ENCODE measurements at regions not wholly inside any gene's neighbourhood (a gene's known extent, or its start where the extent isn't known, plus 50 kb on each side); places are given as distances from the start of the nearest gene placed in this dataset.

DNA sequence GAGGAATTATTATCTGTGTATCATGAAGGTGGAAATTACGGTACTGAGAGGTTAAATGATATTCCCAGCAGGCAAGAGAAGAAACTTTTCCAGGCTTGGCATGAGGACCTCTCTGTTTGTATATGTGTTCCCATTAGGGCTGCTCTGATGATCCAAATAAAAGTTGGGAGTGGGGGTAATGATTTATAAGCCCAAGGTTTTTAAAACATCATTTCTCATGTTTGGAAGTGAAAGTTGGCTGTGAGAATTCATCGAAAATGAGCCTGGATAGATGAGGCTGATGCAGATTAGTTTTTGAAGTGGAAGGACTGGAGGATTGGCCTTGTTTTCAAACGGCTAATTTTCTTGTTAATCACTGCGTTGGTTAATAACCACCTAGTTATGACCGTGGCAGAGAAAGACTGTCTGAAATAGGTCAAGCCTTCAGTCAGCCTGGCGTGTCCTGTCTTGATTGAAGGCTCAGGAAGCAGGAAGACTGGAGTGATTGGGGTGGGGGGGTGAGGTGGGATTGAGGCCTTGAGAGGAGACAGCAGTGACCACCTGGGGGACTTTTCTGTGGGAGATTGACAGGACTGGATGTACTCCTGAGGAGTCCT is 391.0 kb upstream of the WWC1 start:
- intact Hi-C loops (cut with DNase I): no loop called here
- DNase-seq: no peak

DNA sequence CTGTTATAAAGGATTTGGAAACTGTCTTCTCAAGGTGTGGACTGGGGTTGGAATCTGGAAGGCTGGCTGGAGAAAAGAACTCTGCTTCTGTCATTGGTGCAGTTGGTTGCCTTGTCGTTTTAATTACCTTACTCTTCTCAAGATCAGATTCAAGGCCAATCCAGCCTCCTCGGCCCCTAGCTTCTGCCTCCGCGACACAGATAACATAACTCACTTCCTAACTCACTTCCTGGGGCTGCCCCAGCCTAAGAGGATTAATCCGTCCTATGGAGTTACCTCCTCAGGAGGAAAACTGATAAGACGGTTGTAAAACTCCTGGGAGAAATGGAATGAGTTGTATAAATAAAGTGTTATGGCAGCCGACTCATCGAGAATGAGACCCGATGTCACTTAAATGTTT is 389.1 kb upstream of the WWC1 start:
- no peak for TF ChIP-seq POLR2A (IDR thresholded peaks at IDR 0.05)
- TF ChIP-seq, protein P1, sequence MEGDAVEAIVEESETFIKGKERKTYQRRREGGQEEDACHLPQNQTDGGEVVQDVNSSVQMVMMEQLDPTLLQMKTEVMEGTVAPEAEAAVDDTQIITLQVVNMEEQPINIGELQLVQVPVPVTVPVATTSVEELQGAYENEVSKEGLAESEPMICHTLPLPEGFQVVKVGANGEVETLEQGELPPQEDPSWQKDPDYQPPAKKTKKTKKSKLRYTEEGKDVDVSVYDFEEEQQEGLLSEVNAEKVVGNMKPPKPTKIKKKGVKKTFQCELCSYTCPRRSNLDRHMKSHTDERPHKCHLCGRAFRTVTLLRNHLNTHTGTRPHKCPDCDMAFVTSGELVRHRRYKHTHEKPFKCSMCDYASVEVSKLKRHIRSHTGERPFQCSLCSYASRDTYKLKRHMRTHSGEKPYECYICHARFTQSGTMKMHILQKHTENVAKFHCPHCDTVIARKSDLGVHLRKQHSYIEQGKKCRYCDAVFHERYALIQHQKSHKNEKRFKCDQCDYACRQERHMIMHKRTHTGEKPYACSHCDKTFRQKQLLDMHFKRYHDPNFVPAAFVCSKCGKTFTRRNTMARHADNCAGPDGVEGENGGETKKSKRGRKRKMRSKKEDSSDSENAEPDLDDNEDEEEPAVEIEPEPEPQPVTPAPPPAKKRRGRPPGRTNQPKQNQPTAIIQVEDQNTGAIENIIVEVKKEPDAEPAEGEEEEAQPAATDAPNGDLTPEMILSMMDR (IDR thresholded peaks at IDR 0.05): no peak
- ATAC-seq (no peak), DNase-seq (no peak)
- H3K36me3 ChIP-seq: no peaks in the 10 kb centered on the region
- WGBS (ENCODE audit: insufficient coverage, low coverage, low lambda C conversion rate, missing lambda C conversion rate): 39% methylated on average over 9 of the region's 9 CpGs
- intact Hi-C loops (cut with DNase I): no loop called here
- no peak overlapping the region for H3K27ac ChIP-seq
- no peaks in the 10 kb centered on the region for H3K27me3 ChIP-seq
- no peaks in the 10 kb centered on the region for H3K9me3 ChIP-seq
- no peaks in the 10 kb centered on the region for H3K4me1 ChIP-seq
- no peak overlapping the region for H3K4me3 ChIP-seq

More for the DNA sequence above, 391.0 kb upstream of the WWC1 start:
- Histone ChIP-seq H3K4me3 (no peak overlapping the region), H3K36me3 (no peaks in the 10 kb centered on the region), H3K9me3 (no peaks in the 10 kb centered on the region), H3K27ac (no peak overlapping the region), H3K27me3 (no peaks in the 10 kb centered on the region), H3K4me1 (no peaks in the 10 kb centered on the region)
- TF ChIP-seq, protein P1 (IDR thresholded peaks at IDR 0.05): no peak
- TF ChIP-seq POLR2A (IDR thresholded peaks at IDR 0.05): no peak
- 75% methylated on average over 6 of the region's 6 CpGs for whole genome bisulfite sequencing (ENCODE audit: insufficient coverage, low coverage, low lambda C conversion rate, missing lambda C conversion rate)
- ATAC-seq: no peak

DNA sequence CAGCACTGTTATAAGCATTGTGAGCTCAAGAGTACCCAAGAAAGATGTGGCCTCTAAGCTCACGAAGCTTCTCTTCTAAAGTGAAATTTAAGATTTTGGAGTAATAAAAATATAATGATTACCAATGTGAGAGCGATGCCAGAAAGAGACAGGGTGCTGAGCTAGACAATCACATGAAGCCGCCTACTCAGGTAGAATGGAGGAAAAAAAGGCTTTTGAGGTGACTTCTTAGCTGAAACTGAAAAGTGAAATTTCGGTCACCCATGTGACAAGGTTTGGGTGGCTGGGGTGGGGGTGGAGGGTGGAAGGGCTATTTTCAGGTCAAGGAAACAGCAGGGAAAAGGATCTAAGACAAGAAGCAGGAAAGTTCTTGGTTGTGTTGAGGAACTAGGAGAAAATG is 388.2 kb upstream of the WWC1 start:
- no peaks in the 10 kb centered on the region for H3K4me1 ChIP-seq
- H3K9me3 ChIP-seq: no peaks in the 10 kb centered on the region
- H3K27me3 ChIP-seq: no peaks in the 10 kb centered on the region
- no peak for DNase-seq
- no peak for TF ChIP-seq POLR2A (IDR thresholded peaks at IDR 0.05)
- TF ChIP-seq, protein P1 (IDR thresholded peaks at IDR 0.05): no peak
- H3K27ac ChIP-seq: no peak overlapping the region
- no peak for ATAC-seq
- H3K4me3 ChIP-seq: no peak overlapping the region
- intact Hi-C loops (cut with DNase I): no loop called here
- no peaks in the 10 kb centered on the region for H3K36me3 ChIP-seq
- WGBS (ENCODE audit: insufficient coverage, low coverage, low lambda C conversion rate, missing lambda C conversion rate): 91% methylated on average over 4 of the region's 4 CpGs

DNA sequence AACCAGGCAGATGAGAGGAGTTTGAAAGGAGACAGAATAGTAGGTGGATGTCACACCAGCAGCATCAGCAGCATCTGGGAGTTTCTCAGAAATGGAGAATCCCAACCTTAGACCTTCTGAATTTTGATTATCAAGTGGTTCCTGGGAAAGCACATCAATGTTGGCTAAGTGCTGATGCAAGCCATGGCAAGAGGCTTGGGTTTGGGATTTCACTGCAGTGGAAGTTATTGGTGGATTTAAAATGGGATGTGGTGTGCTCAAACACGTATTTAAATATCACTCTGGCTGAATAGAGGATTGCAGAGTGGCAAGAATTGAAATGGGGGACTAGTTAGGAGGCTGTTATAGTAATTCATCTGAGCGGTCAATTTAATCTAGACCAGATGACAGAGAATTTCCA is 387.8 kb upstream of the WWC1 start:
- Histone ChIP-seq H3K4me3 (no peak overlapping the region), H3K36me3 (no peaks in the 10 kb centered on the region), H3K9me3 (no peaks in the 10 kb centered on the region), H3K4me1 (no peaks in the 10 kb centered on the region), H3K27me3 (no peaks in the 10 kb centered on the region), H3K27ac (no peak overlapping the region)
- no peak for TF ChIP-seq POLR2A (IDR thresholded peaks at IDR 0.05)
- TF ChIP-seq, protein P1 (IDR thresholded peaks at IDR 0.05): no peak
- ATAC-seq (no peak), DNase-seq (no peak)
- intact Hi-C loops (cut with DNase I): no loop called here
- WGBS (ENCODE audit: insufficient coverage, low coverage, low lambda C conversion rate, missing lambda C conversion rate): 69% methylated on average over 2 of the region's 2 CpGs
